H9 (cell line): ENCODE measurements at regions not wholly inside any gene's neighbourhood (a gene's known extent, or its start where the extent isn't known, plus 50 kb on each side); places are given as distances from the start of the nearest gene placed in this dataset.

Experiments
- DNase-seq: peaks from one replicate; pipeline ENCODE4 v3.0.0-alpha.2; 2017
- H2AFZ ChIP-seq: one replicate; pipeline ENCODE4 v1.6.1; 2013; ENCODE audit warnings: mild to moderate bottlenecking, low read length, control low read depth, moderate library complexity
- H2AK5ac ChIP-seq: 2 replicates; pipeline ENCODE4 v1.6.1; 2013; ENCODE audit warnings: low read length, control low read depth, mixed read lengths; ENCODE audit not compliant: insufficient read length
- H2BK120ac ChIP-seq: one replicate; pipeline ENCODE4 v1.6.1; 2013; ENCODE audit warnings: low read depth, mild to moderate bottlenecking, low read length, control low read depth, inconsistent platforms; ENCODE audit not compliant: poor library complexity, severe bottlenecking
- H2BK12ac ChIP-seq: 2 replicates; pipeline ENCODE4 v1.6.1; 2013; ENCODE audit warnings: low read length, control low read depth, mixed read lengths, low read depth; ENCODE audit not compliant: insufficient read length
- H2BK15ac ChIP-seq: 2 replicates; pipeline ENCODE4 v1.6.1; 2013; ENCODE audit warnings: low read depth, low read length, control low read depth
- H2BK20ac ChIP-seq: one replicate; pipeline ENCODE4 v1.6.1; 2013; ENCODE audit warnings: low read depth, mild to moderate bottlenecking, low read length, control low read depth, inconsistent platforms; ENCODE audit not compliant: poor library complexity, severe bottlenecking
- H2BK5ac ChIP-seq: 2 replicates; pipeline ENCODE4 v1.6.1; 2013; ENCODE audit warnings: low read length, control low read depth, mixed read lengths; ENCODE audit not compliant: insufficient read length
- H3K14ac ChIP-seq: 2 replicates; pipeline ENCODE4 v1.6.1; 2013; ENCODE audit warnings: low read length, control low read depth; ENCODE audit not compliant: insufficient read depth
- H3K18ac ChIP-seq: 2 replicates; pipeline ENCODE4 v1.6.1; 2013; ENCODE audit warnings: low read depth, mild to moderate bottlenecking, mixed read lengths, low read length, control low read depth; ENCODE audit not compliant: insufficient read length
- H3K23ac ChIP-seq: 2 replicates; pipeline ENCODE4 v1.6.1; 2013; ENCODE audit warnings: low read length, control low read depth, mixed read lengths, low read depth; ENCODE audit not compliant: insufficient read length
- H3K23me2 ChIP-seq: 2 replicates; pipeline ENCODE4 v1.6.1; 2013; ENCODE audit warnings: low read depth, mild to moderate bottlenecking, mixed read lengths, low read length, control low read depth; ENCODE audit not compliant: insufficient read length, poor library complexity, severe bottlenecking
- H3K27ac ChIP-seq: 2 replicates; pipeline ENCODE4 v1.5.1; 2013; ENCODE audit warnings: low read length, control low read depth, mixed read lengths, low read depth; ENCODE audit not compliant: insufficient read length
- H3K27me3 ChIP-seq: 2 replicates; pipeline ENCODE4 v1.6.1; 2013; ENCODE audit warnings: low read length, control low read depth, inconsistent platforms; ENCODE audit not compliant: insufficient read depth
- H3K4ac ChIP-seq: 2 replicates; pipeline ENCODE4 v1.6.1; 2013; ENCODE audit warnings: low read depth, mild to moderate bottlenecking, control low read depth, inconsistent platforms, low read length, moderate library complexity
- H3K4me1 ChIP-seq: 2 replicates; pipeline ENCODE4 v1.6.1; 2013; ENCODE audit warnings: low read length, control low read depth, inconsistent platforms; ENCODE audit not compliant: insufficient read depth
- H3K4me2 ChIP-seq: 2 replicates; pipeline ENCODE4 v1.6.1; 2013; ENCODE audit warnings: low read length, control low read depth, mixed read lengths; ENCODE audit not compliant: insufficient read length, insufficient read depth
- H3K56ac ChIP-seq: 2 replicates; pipeline ENCODE4 v1.6.1; 2013; ENCODE audit warnings: low read depth, mild to moderate bottlenecking, mixed read lengths, low read length, control low read depth; ENCODE audit not compliant: insufficient read length
- H3K79me1 ChIP-seq: 2 replicates; pipeline ENCODE4 v1.6.1; 2013; ENCODE audit warnings: low read depth, mild to moderate bottlenecking, moderate library complexity, low read length, control low read depth, inconsistent platforms; ENCODE audit not compliant: insufficient read depth, poor library complexity, severe bottlenecking
- H3K79me2 ChIP-seq: 2 replicates; pipeline ENCODE4 v1.6.1; 2013; ENCODE audit warnings: low read length, control low read depth, inconsistent platforms; ENCODE audit not compliant: insufficient read depth
- H3K9ac ChIP-seq: 2 replicates; pipeline ENCODE4 v1.6.1; 2013; ENCODE audit warnings: low read length, control low read depth, mixed read lengths; ENCODE audit not compliant: insufficient read length; ENCODE audit errors: extremely low read depth
- H3K9me3 ChIP-seq: one replicate; pipeline ENCODE4 v1.6.1; 2013; ENCODE audit warnings: low read depth, low read length, inconsistent platforms; ENCODE audit not compliant: control insufficient read depth
- H3T11ph ChIP-seq: one replicate; pipeline ENCODE4 v1.6.1; 2013; ENCODE audit warnings: mild to moderate bottlenecking, low read length, control low read depth, inconsistent platforms
- H4K20me1 ChIP-seq: one replicate; pipeline ENCODE4 v1.6.1; 2013; ENCODE audit not compliant: control insufficient read depth, insufficient read length, insufficient read depth
- H4K5ac ChIP-seq: 2 replicates; pipeline ENCODE4 v1.6.1; 2013; ENCODE audit warnings: low read depth, mild to moderate bottlenecking, mixed read lengths, low read length, control low read depth; ENCODE audit not compliant: insufficient read length
- H4K8ac ChIP-seq: replicated peaks from 2 replicates; pipeline ENCODE4 v1.6.1; 2013; ENCODE audit warnings: low read length, control low read depth, mixed read lengths, low read depth; ENCODE audit not compliant: insufficient read length
- H4K91ac ChIP-seq: 2 replicates; pipeline ENCODE4 v1.6.1; 2013; ENCODE audit warnings: low read depth, mild to moderate bottlenecking, moderate library complexity, mixed read lengths, low read length, control low read depth; ENCODE audit not compliant: insufficient read length
- H3K27ac Mint-ChIP-seq, 3 experiments: 2 replicates in 2 of 3; 3 replicates in 1 of 3; pipeline ENCODE4 v1.8.0; 2020 to 2021; ENCODE audit warnings: mixed read lengths in 3 of 3, mild to moderate bottlenecking in 1 of 3, moderate library complexity in 1 of 3
- H3K27me3 Mint-ChIP-seq: 2 replicates; pipeline ENCODE4 v1.8.0; 2021; ENCODE audit warnings: low read depth, mild to moderate bottlenecking, moderate library complexity, mixed read lengths
- H3K36me3 Mint-ChIP-seq, 3 experiments: 2 replicates in 2 of 3; 3 replicates in 1 of 3; pipeline ENCODE4 v1.8.0; 2020 to 2021; ENCODE audit warnings: low read depth in 3 of 3, mixed read lengths in 3 of 3; ENCODE audit not compliant: insufficient read depth in 1 of 3
- H3K4me1 Mint-ChIP-seq, 2 experiments: 2 replicates each; pipeline ENCODE4 v1.8.0; 2020; ENCODE audit warnings: mixed read lengths in 2 of 2
- H3K4me3 Mint-ChIP-seq, 2 experiments: 2 replicates in 1 of 2; 3 replicates in 1 of 2; pipeline ENCODE4 v1.8.0; 2020 to 2021; ENCODE audit warnings: mild to moderate bottlenecking in 2 of 2, mixed read lengths in 2 of 2, moderate library complexity in 1 of 2
- H3K9me3 Mint-ChIP-seq, 2 experiments: 2 replicates in 1 of 2; 3 replicates in 1 of 2; pipeline ENCODE4 v1.8.0; 2020; ENCODE audit warnings: mild to moderate bottlenecking in 2 of 2, mixed read lengths in 2 of 2, moderate library complexity in 1 of 2
- WGBS: extraction: QIAGEN DNeasy Blood & Tissue Kit; methylation state at CpG from one replicate; pipeline ENCODE4 v1.1.7; 2013; ENCODE audit warnings: missing lambda C conversion rate, low lambda C conversion rate, mixed read lengths; ENCODE audit not compliant: insufficient read length; ENCODE audit errors: extremely low coverage; 5-methylcytosine and 5-hydroxymethylcytosine counted together
- TF ChIP-seq, protein P1 (sequence below): fragments of 200-600 bp; sonication (generic); conservative IDR thresholded peaks from 3 replicates; pipeline ENCODE4 v1.8.0; 2021; ENCODE audit warnings: antibody characterized with exemption, mild to moderate bottlenecking

DNA sequence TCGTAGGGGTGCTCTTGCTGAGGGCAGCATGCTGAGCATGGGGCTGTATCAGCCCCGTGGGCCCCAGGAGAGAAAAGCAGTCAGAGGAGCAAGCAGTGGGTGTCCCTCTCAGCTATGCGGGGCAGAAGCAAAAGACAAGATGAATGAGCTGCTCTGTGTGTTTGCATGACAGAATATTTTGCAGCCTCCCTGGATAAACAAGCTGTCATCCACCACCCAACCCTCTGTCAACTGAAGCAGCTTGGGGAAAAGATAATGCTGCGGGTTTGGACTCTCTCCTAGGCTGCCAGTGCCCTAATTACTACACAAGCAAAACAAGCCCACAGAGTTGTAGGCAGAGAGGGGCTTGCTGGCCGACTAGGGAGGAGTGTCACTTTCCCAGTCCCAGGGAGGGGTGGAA, 82.3 kb upstream of the PTPRT start:
- H3K9me3 ChIP-seq = no peaks in the 10 kb centered on the region
- H3K4me1 ChIP-seq = no peaks in the 10 kb centered on the region
- no peak overlapping the region for H3K18ac ChIP-seq
- H3K56ac ChIP-seq = no peak overlapping the region
- H3K79me1 ChIP-seq = no peaks in the 10 kb centered on the region
- no peaks in the 10 kb centered on the region for H3K23me2 ChIP-seq
- Mint-ChIP-seq H3K27me3 (peaks cover 21% of the 10 kb centered on the region), H3K4me3 (no peak overlapping the region), H3K9me3 (peaks cover 6 to 9% of the 10 kb centered on the region in 2 experiments; a peak in 3 of 5 replicates), H3K4me1 (peaks cover 6 to 11% of the 10 kb centered on the region in 2 experiments), H3K27ac (no peak overlapping the region), H3K36me3 (no peaks in the 10 kb centered on the region)
- H3K27ac ChIP-seq = no peak overlapping the region
- no peak overlapping the region for H3T11ph ChIP-seq
- no peak overlapping the region for H3K4me2 ChIP-seq
- H2BK15ac ChIP-seq = no peak overlapping the region
- no peak overlapping the region for H2AK5ac ChIP-seq
- no peak overlapping the region for H3K9ac ChIP-seq
- H4K8ac ChIP-seq = no peak overlapping the region
- no peak overlapping the region for H3K23ac ChIP-seq
- H2BK120ac ChIP-seq = no peak overlapping the region
- TF ChIP-seq, protein P1, sequence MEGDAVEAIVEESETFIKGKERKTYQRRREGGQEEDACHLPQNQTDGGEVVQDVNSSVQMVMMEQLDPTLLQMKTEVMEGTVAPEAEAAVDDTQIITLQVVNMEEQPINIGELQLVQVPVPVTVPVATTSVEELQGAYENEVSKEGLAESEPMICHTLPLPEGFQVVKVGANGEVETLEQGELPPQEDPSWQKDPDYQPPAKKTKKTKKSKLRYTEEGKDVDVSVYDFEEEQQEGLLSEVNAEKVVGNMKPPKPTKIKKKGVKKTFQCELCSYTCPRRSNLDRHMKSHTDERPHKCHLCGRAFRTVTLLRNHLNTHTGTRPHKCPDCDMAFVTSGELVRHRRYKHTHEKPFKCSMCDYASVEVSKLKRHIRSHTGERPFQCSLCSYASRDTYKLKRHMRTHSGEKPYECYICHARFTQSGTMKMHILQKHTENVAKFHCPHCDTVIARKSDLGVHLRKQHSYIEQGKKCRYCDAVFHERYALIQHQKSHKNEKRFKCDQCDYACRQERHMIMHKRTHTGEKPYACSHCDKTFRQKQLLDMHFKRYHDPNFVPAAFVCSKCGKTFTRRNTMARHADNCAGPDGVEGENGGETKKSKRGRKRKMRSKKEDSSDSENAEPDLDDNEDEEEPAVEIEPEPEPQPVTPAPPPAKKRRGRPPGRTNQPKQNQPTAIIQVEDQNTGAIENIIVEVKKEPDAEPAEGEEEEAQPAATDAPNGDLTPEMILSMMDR = no peak
- H2BK5ac ChIP-seq = no peak overlapping the region
- no peak overlapping the region for H2BK20ac ChIP-seq
- no peak for DNase-seq
- H4K5ac ChIP-seq = no peak overlapping the region
- no peaks in the 10 kb centered on the region for H4K20me1 ChIP-seq
- H3K4ac ChIP-seq = no peak overlapping the region
- H2BK12ac ChIP-seq = no peak overlapping the region
- WGBS = no CpG with 5 or more reads among the region's 5 CpGs
- no peaks in the 10 kb centered on the region for H3K79me2 ChIP-seq
- no peaks in the 10 kb centered on the region; the same call in 1 of the 2 replicates for H3K27me3 ChIP-seq
- no peak overlapping the region for H2AFZ ChIP-seq
- H3K14ac ChIP-seq = peak overlapping the region; percentile 35; the same call in 1 of the 2 replicates
- no peak overlapping the region for H4K91ac ChIP-seq
